ENCODE measurements at regions not wholly inside any gene's neighbourhood (a gene's known extent, or its start where the extent isn't known, plus 50 kb on each side); places are given as distances from the start of the nearest gene placed in this dataset.

- Histone ChIP-seq H3K4me3 (ENCODE audit: low read length) (no peak overlapping the region), H3K36me3 (ENCODE audit: insufficient read depth, low read length) (no peaks in the 10 kb centered on the region), H3K4me1 (ENCODE audit: insufficient read depth, low read length) (no peaks in the 10 kb centered on the region), H3K9me3 (ENCODE audit: control insufficient read depth in 1 of 2, insufficient read depth in 1 of 2, low read length in 2 of 2) (peaks cover 0 to 15% of the 10 kb centered on the region in 2 experiments), H3K27me3 (ENCODE audit: control insufficient read depth in 1 of 2, insufficient read depth in 2 of 2, low read length in 2 of 2) (no peaks in the 10 kb centered on the region), H3K27ac (ENCODE audit: low read depth in 1 of 2, low read length in 2 of 2) (no peak overlapping the region)
- ChIA-PET CTCF (no interaction called here), POLR2A (no interaction called here)
- no peak for DNase-seq
- TF ChIP-seq CTCF (IDR thresholded peaks at IDR 0.05): no peak
- H3K36me3 Mint-ChIP-seq (ENCODE audit: low read depth): no peaks in the 10 kb centered on the region
- intact Hi-C loops (cut with DNase I, micrococcal nuclease): no loop called here
- no peak overlapping the region for H3K27ac Mint-ChIP-seq
- H3K4me3 Mint-ChIP-seq: no peak overlapping the region
- no peaks in the 10 kb centered on the region for H3K4me1 Mint-ChIP-seq (ENCODE audit: low read depth)
- peaks cover 5% of the 10 kb centered on the region for H3K9me3 Mint-ChIP-seq
- ATAC-seq (ENCODE audit: poor library complexity): no peak
- no peaks in the 10 kb centered on the region for H3K27me3 Mint-ChIP-seq
Observed at GRCh38 chr4:35491093-35491492, 753.2 kb downstream of the ARAP2 start.

- intact Hi-C loops (cut with DNase I, micrococcal nuclease): no loop called here
- TF ChIP-seq CTCF (IDR thresholded peaks at IDR 0.05): no peak
- peaks cover 2% of the 10 kb centered on the region for H3K9me3 Mint-ChIP-seq
- H3K4me3 ChIP-seq (ENCODE audit: low read length): no peak overlapping the region
- H3K4me1 Mint-ChIP-seq (ENCODE audit: low read depth): no peaks in the 10 kb centered on the region
- H3K4me3 Mint-ChIP-seq: no peak overlapping the region
- H3K36me3 Mint-ChIP-seq (ENCODE audit: low read depth): no peaks in the 10 kb centered on the region
- no peak for DNase-seq
- H3K27me3 ChIP-seq (ENCODE audit: control insufficient read depth in 1 of 2, insufficient read depth in 2 of 2, low read length in 2 of 2): no peaks in the 10 kb centered on the region
- no peak overlapping the region for H3K27ac ChIP-seq (ENCODE audit: low read depth in 1 of 2, low read length in 2 of 2)
- H3K4me1 ChIP-seq (ENCODE audit: insufficient read depth, low read length): no peaks in the 10 kb centered on the region
- no peak for ATAC-seq (ENCODE audit: poor library complexity)
- no peak overlapping the region for H3K27ac Mint-ChIP-seq
- peaks cover 0 to 15% of the 10 kb centered on the region in 2 experiments for H3K9me3 ChIP-seq (ENCODE audit: control insufficient read depth in 1 of 2, insufficient read depth in 1 of 2, low read length in 2 of 2)
- no peaks in the 10 kb centered on the region for H3K36me3 ChIP-seq (ENCODE audit: insufficient read depth, low read length)
- CTCF ChIA-PET: no interaction called here
- POLR2A ChIA-PET: no interaction called here
- H3K27me3 Mint-ChIP-seq: no peaks in the 10 kb centered on the region
Observed at GRCh38 chr4:35493977-35494376, 750.3 kb downstream of the ARAP2 start.

GRCh38 chr4:35494955-35495354 lies 749.4 kb downstream of the ARAP2 start:
- ATAC-seq (ENCODE audit: poor library complexity): no peak
- Histone ChIP-seq H3K36me3 (ENCODE audit: insufficient read depth, low read length) (no peaks in the 10 kb centered on the region), H3K27me3 (ENCODE audit: control insufficient read depth in 1 of 2, insufficient read depth in 2 of 2, low read length in 2 of 2) (no peaks in the 10 kb centered on the region), H3K4me1 (ENCODE audit: insufficient read depth, low read length) (no peaks in the 10 kb centered on the region), H3K9me3 (ENCODE audit: control insufficient read depth in 1 of 2, insufficient read depth in 1 of 2, low read length in 2 of 2) (peaks cover 0 to 15% of the 10 kb centered on the region in 2 experiments), H3K27ac (ENCODE audit: low read depth in 1 of 2, low read length in 2 of 2) (no peak overlapping the region), H3K4me3 (ENCODE audit: low read length) (no peak overlapping the region)
- no peak for TF ChIP-seq CTCF (IDR thresholded peaks at IDR 0.05)
- intact Hi-C loops (cut with DNase I, micrococcal nuclease): no loop called here
- Mint-ChIP-seq H3K4me1 (ENCODE audit: low read depth) (no peaks in the 10 kb centered on the region), H3K36me3 (ENCODE audit: low read depth) (no peaks in the 10 kb centered on the region), H3K27ac (no peak overlapping the region), H3K27me3 (no peaks in the 10 kb centered on the region), H3K9me3 (peaks cover 2% of the 10 kb centered on the region), H3K4me3 (no peak overlapping the region)
- POLR2A ChIA-PET: no interaction called here
- CTCF ChIA-PET: no interaction called here
- DNase-seq: peak in 1 of 14 experiments; percentile 3
